Suppressor macrophage treated with lipopolysaccharide for 1 hour (primary cell): ENCODE measurements at regions not wholly inside any gene's neighbourhood (a gene's known extent, or its start where the extent isn't known, plus 50 kb on each side); places are given as distances from the start of the nearest gene placed in this dataset.

Experiments used
- DNase-seq, 3 donors: peaks; one replicate each; pipeline ENCODE4 v3.0.0-alpha.2; 2020 to 2022

GRCh38 chr7:22001345-22002004 is 55.8 kb upstream of the CDCA7L start:
- peak; percentile 53 to 68 (median 54) for DNase-seq

DNA sequence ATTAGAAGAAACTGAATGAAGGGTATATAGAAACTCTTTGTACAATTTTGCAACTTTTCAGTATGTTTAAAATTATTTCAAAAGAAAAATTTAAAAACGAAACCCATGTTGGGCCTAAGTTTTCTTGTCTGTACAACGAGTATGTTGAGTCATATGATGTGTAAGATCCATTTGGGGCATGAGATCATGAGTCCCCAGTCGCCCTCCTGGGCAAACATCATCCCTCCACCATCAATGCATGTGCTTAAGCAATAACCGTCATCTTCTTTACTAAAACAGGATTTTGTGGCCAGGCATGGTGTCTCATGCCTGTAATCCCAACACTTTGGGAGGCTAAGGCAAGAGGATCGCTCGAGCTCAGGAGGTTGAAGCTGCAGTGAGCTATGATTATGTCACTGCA is 54.2 kb upstream of the CDCA7L start:
- DNase-seq, result peak; percentile 14 to 31 (median 20)

GRCh38 chr7:21996641-21997040 is 50.9 kb upstream of the CDCA7L start:
- DNase-seq, result no peak
